ENCODE measurements at regions not wholly inside any gene's neighbourhood (a gene's known extent, or its start where the extent isn't known, plus 50 kb on each side); places are given as distances from the start of the nearest gene placed in this dataset.

GRCh38 chr6:66553441-66553840 is 846.4 kb upstream of the EYS start:
- TF ChIP-seq CTCF (IDR thresholded peaks at IDR 0.05; ENCODE audit: low read depth, low read length): no peak
- TF ChIP-seq EZH2phosphoT487 (IDR thresholded peaks at IDR 0.05; ENCODE audit: low read depth): no peak
